CD14-positive monocyte (primary cell): ENCODE measurements at regions not wholly inside any gene's neighbourhood (a gene's known extent, or its start where the extent isn't known, plus 50 kb on each side); places are given as distances from the start of the nearest gene placed in this dataset.

Experiments
- DNase-seq, 3 donors: peaks; one replicate each; pipeline ENCODE4 v3.0.0-alpha.2; 2011 to 2022
- H2AFZ ChIP-seq: 2 replicates; pipeline ENCODE4 v1.6.0; 2012; ENCODE audit warnings: mild to moderate bottlenecking, low read depth, low read length, inconsistent platforms; ENCODE audit not compliant: insufficient read depth, poor library complexity, severe bottlenecking
- H3K27ac ChIP-seq, 2 donors: 1 replicate in 1 of 2; 2 replicates in 1 of 2; pipeline ENCODE4 v1.5.1; 2012 to 2013; ENCODE audit warnings: low read length in 2 of 2, control low read depth in 1 of 2, inconsistent platforms in 1 of 2, low read depth in 1 of 2, mild to moderate bottlenecking in 1 of 2
- H3K27me3 ChIP-seq, 2 donors: one replicate each; pipeline versions ENCODE4 v1.6.0 to v1.6.1; 2011 to 2013; ENCODE audit warnings: low read length in 2 of 2; ENCODE audit not compliant: control insufficient read depth in 2 of 2, insufficient read depth in 2 of 2
- H3K36me3 ChIP-seq, 2 donors: replicated peaks in 1 of 2; 1 replicate in 1 of 2; 2 replicates in 1 of 2; pipeline versions ENCODE4 v1.5.1 to v1.6.1; 2012 to 2013; ENCODE audit warnings: low read length in 2 of 2, control low read depth in 1 of 2, inconsistent platforms in 1 of 2, mild to moderate bottlenecking in 1 of 2; ENCODE audit not compliant: insufficient read depth in 2 of 2, control insufficient read depth in 1 of 2
- H3K4me1 ChIP-seq, 2 donors: 1 replicate in 1 of 2; 2 replicates in 1 of 2; pipeline versions ENCODE4 v1.5.1 to v1.6.1; 2012 to 2013; ENCODE audit warnings: low read length in 2 of 2, control low read depth in 1 of 2, inconsistent platforms in 1 of 2, mild to moderate bottlenecking in 1 of 2, moderate library complexity in 1 of 2; ENCODE audit not compliant: insufficient read depth in 2 of 2, control insufficient read depth in 1 of 2
- H3K4me2 ChIP-seq: replicated peaks from 2 replicates; pipeline ENCODE3; 2012; ENCODE audit warnings: low read length, moderate library complexity, mild to moderate bottlenecking; ENCODE audit not compliant: poor library complexity, severe bottlenecking; ENCODE audit errors: extremely low read depth
- H3K4me3 ChIP-seq, 3 experiments: fragments of 200-600 bp in 1 of 3; sonication (generic) in 1 of 3; replicated peaks in 1 of 3; 1 replicate in 2 of 3; 2 replicates in 1 of 3; pipeline ENCODE4 v1.5.1; 2011 to 2013; ENCODE audit warnings: low read length in 3 of 3, mild to moderate bottlenecking in 3 of 3, control low read depth in 2 of 3, low read depth in 2 of 3, inconsistent platforms in 1 of 3, moderate library complexity in 1 of 3
- H3K79me2 ChIP-seq: 2 replicates; pipeline ENCODE4 v1.6.0; 2012; ENCODE audit warnings: mild to moderate bottlenecking, control low read depth, inconsistent platforms, low read length, moderate library complexity; ENCODE audit not compliant: insufficient read depth
- H3K9ac ChIP-seq: 2 replicates; pipeline ENCODE4 v1.6.0; 2017; ENCODE audit warnings: low read length, mild to moderate bottlenecking; ENCODE audit not compliant: insufficient read depth, poor library complexity, severe bottlenecking
- H3K9me3 ChIP-seq, 2 donors: replicated peaks in 1 of 2; 1 replicate in 1 of 2; 2 replicates in 1 of 2; pipeline versions ENCODE4 v1.5.1 to v1.6.1; 2012 to 2013; ENCODE audit warnings: low read length in 2 of 2, control low read depth in 1 of 2; ENCODE audit not compliant: control insufficient read depth in 1 of 2, insufficient read depth in 1 of 2
- H4K20me1 ChIP-seq: 2 replicates; pipeline ENCODE4 v1.6.0; 2012; ENCODE audit warnings: mild to moderate bottlenecking, low read length, control low read depth, moderate library complexity; ENCODE audit not compliant: insufficient read depth
- H3K27ac Mint-ChIP-seq, 7 donors: one replicate each; pipeline ENCODE4 v1.8.0; 2020; ENCODE audit warnings: mild to moderate bottlenecking in 7 of 7, mixed read lengths in 7 of 7, moderate library complexity in 6 of 7, inconsistent platforms in 2 of 7
- H3K27me3 Mint-ChIP-seq, 3 donors: one replicate each; pipeline ENCODE4 v1.8.0; 2021 to 2022; ENCODE audit warnings: low read depth in 3 of 3, mild to moderate bottlenecking in 3 of 3, mixed read lengths in 3 of 3, moderate library complexity in 3 of 3, inconsistent platforms in 1 of 3
- H3K36me3 Mint-ChIP-seq, 2 donors: one replicate each; pipeline ENCODE4 v1.8.0; 2020; ENCODE audit warnings: mixed read lengths in 2 of 2, inconsistent platforms in 1 of 2, mild to moderate bottlenecking in 1 of 2
- H3K4me1 Mint-ChIP-seq: one replicate; pipeline ENCODE4 v1.8.0; 2020; ENCODE audit warnings: mild to moderate bottlenecking, mixed read lengths
- H3K4me3 Mint-ChIP-seq, 2 donors: one replicate each; pipeline ENCODE4 v1.8.0; 2020; ENCODE audit warnings: mild to moderate bottlenecking in 2 of 2, mixed read lengths in 2 of 2, moderate library complexity in 1 of 2
- H3K9me3 Mint-ChIP-seq, 7 donors: one replicate each; pipeline ENCODE4 v1.8.0; 2020 to 2022; ENCODE audit warnings: mixed read lengths in 7 of 7, mild to moderate bottlenecking in 6 of 7, moderate library complexity in 6 of 7, inconsistent platforms in 2 of 7
- WGBS: methylation state at CpG from one replicate; pipeline ENCODE4 v1.1.5; 2013; ENCODE audit warnings: missing lambda C conversion rate; ENCODE audit not compliant: insufficient coverage; 5-methylcytosine and 5-hydroxymethylcytosine counted together
- intact Hi-C, 2 donors: fragments of 100-400 bp; cut with micrococcal nuclease; formaldehyde crosslinking; loops; one replicate each; pipeline versions ENCODE4 v1.15.0 to v1.15.1; 2023
- TF ChIP-seq, protein P1 (sequence below): fragments of 200-600 bp; IDR thresholded peaks from one replicate; pipeline ENCODE4 v1.8.0; 2022; ENCODE audit warnings: antibody characterized with exemption, mild to moderate bottlenecking

DNA sequence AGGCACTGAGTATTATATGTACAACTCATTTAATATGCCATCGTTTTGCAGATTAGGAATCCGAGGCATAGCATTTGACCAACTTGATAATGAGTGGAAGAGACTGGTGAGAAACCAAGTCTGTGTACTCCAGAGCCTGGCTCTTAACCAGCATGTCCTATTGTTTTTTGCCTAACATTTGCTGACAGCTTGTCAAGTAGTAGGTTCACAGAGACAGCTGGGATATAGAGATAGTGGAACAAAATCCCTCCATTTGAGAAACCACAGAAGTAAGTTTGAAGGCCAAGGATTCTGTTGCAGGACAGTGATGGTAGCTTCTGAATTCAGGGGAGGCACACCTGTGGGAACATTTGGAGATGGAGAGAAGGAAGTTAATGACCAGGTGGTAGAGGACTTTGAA lies 206.9 kb upstream of the PRPS1L1 start:
- Mint-ChIP-seq H3K36me3 (peaks cover 0 to 2% of the 10 kb centered on the region in 2 donors), H3K27ac (no peak overlapping the region), H3K4me3 (no peak overlapping the region), H3K27me3 (peaks cover 0 to 2% (median 0%) of the 10 kb centered on the region in 3 donors), H3K4me1 (peaks cover 6% of the 10 kb centered on the region), H3K9me3 (peaks cover 1 to 16% (median 9%) of the 10 kb centered on the region in 7 donors)
- DNase-seq = no peak
- intact Hi-C loops = no loop called here
- Histone ChIP-seq H3K27ac (no peak overlapping the region), H3K4me1 (no peaks in the 10 kb centered on the region), H3K9me3 (peaks cover 0 to 8% of the 10 kb centered on the region in 2 donors), H3K79me2 (no peaks in the 10 kb centered on the region), H3K9ac (no peak overlapping the region), H3K36me3 (no peaks in the 10 kb centered on the region), H2AFZ (no peak overlapping the region), H4K20me1 (no peaks in the 10 kb centered on the region), H3K4me3 (no peak overlapping the region), H3K27me3 (no peaks in the 10 kb centered on the region), H3K4me2 (no peak overlapping the region)
- TF ChIP-seq, protein P1, sequence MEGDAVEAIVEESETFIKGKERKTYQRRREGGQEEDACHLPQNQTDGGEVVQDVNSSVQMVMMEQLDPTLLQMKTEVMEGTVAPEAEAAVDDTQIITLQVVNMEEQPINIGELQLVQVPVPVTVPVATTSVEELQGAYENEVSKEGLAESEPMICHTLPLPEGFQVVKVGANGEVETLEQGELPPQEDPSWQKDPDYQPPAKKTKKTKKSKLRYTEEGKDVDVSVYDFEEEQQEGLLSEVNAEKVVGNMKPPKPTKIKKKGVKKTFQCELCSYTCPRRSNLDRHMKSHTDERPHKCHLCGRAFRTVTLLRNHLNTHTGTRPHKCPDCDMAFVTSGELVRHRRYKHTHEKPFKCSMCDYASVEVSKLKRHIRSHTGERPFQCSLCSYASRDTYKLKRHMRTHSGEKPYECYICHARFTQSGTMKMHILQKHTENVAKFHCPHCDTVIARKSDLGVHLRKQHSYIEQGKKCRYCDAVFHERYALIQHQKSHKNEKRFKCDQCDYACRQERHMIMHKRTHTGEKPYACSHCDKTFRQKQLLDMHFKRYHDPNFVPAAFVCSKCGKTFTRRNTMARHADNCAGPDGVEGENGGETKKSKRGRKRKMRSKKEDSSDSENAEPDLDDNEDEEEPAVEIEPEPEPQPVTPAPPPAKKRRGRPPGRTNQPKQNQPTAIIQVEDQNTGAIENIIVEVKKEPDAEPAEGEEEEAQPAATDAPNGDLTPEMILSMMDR = no peak
- WGBS = no CpG with 5 or more reads among the region's 2 CpGs

DNA sequence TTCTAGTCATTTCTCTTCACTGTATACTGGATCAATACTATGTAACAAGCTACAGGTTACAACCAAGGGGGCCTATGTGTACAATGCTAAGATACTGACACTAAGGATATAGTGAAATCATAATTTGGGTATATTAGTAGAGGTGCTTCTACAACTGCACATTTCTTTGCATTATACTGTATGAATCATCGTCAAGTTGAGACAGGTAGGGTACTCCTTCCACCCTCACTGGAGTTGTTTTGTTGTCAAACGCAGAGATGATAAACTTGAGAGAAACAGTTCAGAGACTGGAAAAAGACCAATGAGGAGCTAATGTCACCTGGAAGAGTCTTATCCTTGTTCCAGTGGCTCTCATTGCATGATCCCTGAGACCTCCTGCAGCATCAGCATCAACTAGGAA lies 208.2 kb upstream of the PRPS1L1 start:
- Histone ChIP-seq H3K36me3 (no peaks in the 10 kb centered on the region), H4K20me1 (no peaks in the 10 kb centered on the region), H3K27me3 (no peaks in the 10 kb centered on the region), H3K27ac (no peak overlapping the region), H3K79me2 (no peaks in the 10 kb centered on the region), H3K9ac (no peak overlapping the region), H2AFZ (no peak overlapping the region), H3K4me1 (no peaks in the 10 kb centered on the region), H3K4me2 (no peak overlapping the region), H3K9me3 (peaks cover 0 to 8% of the 10 kb centered on the region in 2 donors), H3K4me3 (no peak overlapping the region)
- intact Hi-C loops = no loop called here
- no peak overlapping the region for H3K27ac Mint-ChIP-seq
- peaks cover 0 to 2% of the 10 kb centered on the region in 2 donors for H3K36me3 Mint-ChIP-seq
- WGBS = 100% methylated on average over 1 of the region's 2 CpGs
- DNase-seq = no peak
- H3K9me3 Mint-ChIP-seq = peaks cover 1 to 18% (median 9%) of the 10 kb centered on the region in 7 donors
- TF ChIP-seq, protein P1 = no peak
- H3K27me3 Mint-ChIP-seq = peaks cover 0 to 2% (median 0%) of the 10 kb centered on the region in 3 donors
- peaks cover 2% of the 10 kb centered on the region for H3K4me1 Mint-ChIP-seq
- H3K4me3 Mint-ChIP-seq = no peak overlapping the region
